ENCODE measurements at regions not wholly inside any gene's neighbourhood (a gene's known extent, or its start where the extent isn't known, plus 50 kb on each side); places are given as distances from the start of the nearest gene placed in this dataset.

- Mint-ChIP-seq H3K27me3 (ENCODE audit: insufficient read depth, unreplicated experiment) (no peaks in the 10 kb centered on the region), H3K27ac (ENCODE audit: low read depth, unreplicated experiment) (no peak overlapping the region), H3K36me3 (ENCODE audit: insufficient read depth, unreplicated experiment) (no peaks in the 10 kb centered on the region), H3K4me1 (ENCODE audit: insufficient read depth, unreplicated experiment) (no peaks in the 10 kb centered on the region), H3K4me3 (ENCODE audit: unreplicated experiment) (no peak overlapping the region), H3K9me3 (ENCODE audit: unreplicated experiment) (peaks cover 22% of the 10 kb centered on the region)
- CTCF ChIA-PET: interaction anchor here (0.6 kb wide), 1 partner anchor 9 kb away, joined by 3 read pairs; no protein-coding TSS in a partner anchor
- no TSS peak for BruUV-seq (replicated peaks)
- POLR2A ChIA-PET: no interaction called here
- no peak for DNase-seq (ENCODE audit: unreplicated experiment)
- no peak for TF ChIP-seq CTCF (IDR thresholded peaks at IDR 0.05; ENCODE audit: unreplicated experiment)
- intact Hi-C loops (cut with micrococcal nuclease): no loop called here
Measured at GRCh38 chr2:107380912-107381311, 445.8 kb upstream of the RGPD4 start.

- Mint-ChIP-seq H3K36me3 (ENCODE audit: insufficient read depth, unreplicated experiment) (no peaks in the 10 kb centered on the region), H3K4me3 (ENCODE audit: unreplicated experiment) (no peak overlapping the region), H3K4me1 (ENCODE audit: insufficient read depth, unreplicated experiment) (no peaks in the 10 kb centered on the region), H3K27ac (ENCODE audit: low read depth, unreplicated experiment) (no peak overlapping the region), H3K9me3 (ENCODE audit: unreplicated experiment) (peaks cover 33% of the 10 kb centered on the region), H3K27me3 (ENCODE audit: insufficient read depth, unreplicated experiment) (no peaks in the 10 kb centered on the region)
- POLR2A ChIA-PET: no interaction called here
- DNase-seq (ENCODE audit: unreplicated experiment): no peak
- CTCF ChIA-PET: no interaction called here
- intact Hi-C loops (cut with micrococcal nuclease): no loop called here
- no TSS peak for BruUV-seq (replicated peaks)
- no peak for TF ChIP-seq CTCF (IDR thresholded peaks at IDR 0.05; ENCODE audit: unreplicated experiment)
Measured at GRCh38 chr2:107383691-107384090, 443.0 kb upstream of the RGPD4 start.

- no peak overlapping the region for H3K4me3 Mint-ChIP-seq (ENCODE audit: unreplicated experiment)
- H3K27me3 Mint-ChIP-seq (ENCODE audit: insufficient read depth, unreplicated experiment): no peaks in the 10 kb centered on the region
- ChIA-PET CTCF (no interaction called here), POLR2A (no interaction called here)
- BruUV-seq (replicated peaks): no TSS peak
- H3K9me3 Mint-ChIP-seq (ENCODE audit: unreplicated experiment): peaks cover 33% of the 10 kb centered on the region
- H3K4me1 Mint-ChIP-seq (ENCODE audit: insufficient read depth, unreplicated experiment): no peaks in the 10 kb centered on the region
- TF ChIP-seq CTCF (IDR thresholded peaks at IDR 0.05; ENCODE audit: unreplicated experiment): no peak
- no peak overlapping the region for H3K27ac Mint-ChIP-seq (ENCODE audit: low read depth, unreplicated experiment)
- no peaks in the 10 kb centered on the region for H3K36me3 Mint-ChIP-seq (ENCODE audit: insufficient read depth, unreplicated experiment)
- intact Hi-C loops (cut with micrococcal nuclease): no loop called here
- DNase-seq (ENCODE audit: unreplicated experiment): no peak
Measured at GRCh38 chr2:107384422-107384821, 442.3 kb upstream of the RGPD4 start.

- Mint-ChIP-seq H3K4me3 (ENCODE audit: unreplicated experiment) (no peak overlapping the region), H3K4me1 (ENCODE audit: insufficient read depth, unreplicated experiment) (no peaks in the 10 kb centered on the region), H3K27ac (ENCODE audit: low read depth, unreplicated experiment) (no peak overlapping the region), H3K36me3 (ENCODE audit: insufficient read depth, unreplicated experiment) (no peaks in the 10 kb centered on the region), H3K9me3 (ENCODE audit: unreplicated experiment) (peaks cover 21% of the 10 kb centered on the region), H3K27me3 (ENCODE audit: insufficient read depth, unreplicated experiment) (no peaks in the 10 kb centered on the region)
- DNase-seq (ENCODE audit: unreplicated experiment): no peak
- POLR2A ChIA-PET: no interaction called here
- BruUV-seq (replicated peaks): no TSS peak
- CTCF ChIA-PET: interaction anchor here (1.4 kb wide), 1 partner anchor 21 kb away, joined by 4 read pairs; no protein-coding TSS in a partner anchor
- TF ChIP-seq CTCF (IDR thresholded peaks at IDR 0.05; ENCODE audit: unreplicated experiment): no peak
- intact Hi-C loops (cut with micrococcal nuclease): no loop called here
Measured at GRCh38 chr2:107385921-107386320, 440.8 kb upstream of the RGPD4 start.

Measured in MCF 10A (cell line).